Left lung (tissue), 4 donors: ENCODE measurements at regions not wholly inside any gene's neighbourhood (a gene's known extent, or its start where the extent isn't known, plus 50 kb on each side); places are given as distances from the start of the nearest gene placed in this dataset.
A peak's percentile ranks its signal among the peaks of the same experiment; 100 is the strongest.

Experiments used
- ATAC-seq: fragments of 200-7000 bp; cut with Tn5 transposase; one replicate; pipeline ENCODE4 v1.9.1; 2020; ENCODE audit warnings: moderate library complexity
- DNase-seq, 4 donors: peaks; one replicate each; pipeline ENCODE4 v3.0.0-alpha.2; 2013 to 2020
- H3K27ac ChIP-seq, 2 donors: fragments of 200-600 bp; sonication (generic) in 1 of 2; one replicate each; pipeline versions ENCODE4 v1.5.0 to v1.8.0; 2020 to 2021
- H3K27me3 ChIP-seq, 2 donors: fragments of 200-600 bp; sonication (generic) in 1 of 2; one replicate each; pipeline versions ENCODE4 v1.5.0 to v1.8.0; 2020 to 2021
- H3K36me3 ChIP-seq, 2 donors: fragments of 200-600 bp; sonication (generic) in 1 of 2; one replicate each; pipeline versions ENCODE4 v1.5.0 to v1.8.0; 2020 to 2021
- H3K4me1 ChIP-seq, 2 donors: fragments of 200-600 bp; one replicate each; pipeline ENCODE4 v1.8.0; 2021
- H3K4me3 ChIP-seq, 2 donors: fragments of 200-600 bp; sonication (generic) in 1 of 2; one replicate each; pipeline versions ENCODE4 v1.5.0 to v1.8.0; 2020 to 2021; ENCODE audit warnings: mild to moderate bottlenecking in 1 of 2
- H3K9me3 ChIP-seq, 2 donors: fragments of 200-600 bp; sonication (generic) in 1 of 2; one replicate each; pipeline versions ENCODE4 v1.5.0 to v1.8.0; 2020 to 2021
- intact Hi-C, 2 donors: fragments of 100-400 bp; cut with DNase I; formaldehyde crosslinking; loops; one replicate each; pipeline versions ENCODE4 v1.11.2 to v1.14.2; 2022
- TF ChIP-seq, protein P1 (sequence below), 2 donors: fragments of 200-600 bp; sonication (generic) in 1 of 2; IDR thresholded peaks; one replicate each; pipeline versions ENCODE4 v1.5.0 to v1.8.0; 2021; ENCODE audit warnings: antibody characterized with exemption in 2 of 2
- donor health status: DM: no; HTN: yes; CAD: no.
- donor health status: DM: no; HTN: no; CAD: no.

GRCh38 chr10:81386817-81387216 is 488.2 kb upstream of the NRG3 start:
- no peak for DNase-seq
- no peaks in the 10 kb centered on the region for H3K9me3 ChIP-seq
- no peak overlapping the region for H3K27ac ChIP-seq
- TF ChIP-seq, protein P1, sequence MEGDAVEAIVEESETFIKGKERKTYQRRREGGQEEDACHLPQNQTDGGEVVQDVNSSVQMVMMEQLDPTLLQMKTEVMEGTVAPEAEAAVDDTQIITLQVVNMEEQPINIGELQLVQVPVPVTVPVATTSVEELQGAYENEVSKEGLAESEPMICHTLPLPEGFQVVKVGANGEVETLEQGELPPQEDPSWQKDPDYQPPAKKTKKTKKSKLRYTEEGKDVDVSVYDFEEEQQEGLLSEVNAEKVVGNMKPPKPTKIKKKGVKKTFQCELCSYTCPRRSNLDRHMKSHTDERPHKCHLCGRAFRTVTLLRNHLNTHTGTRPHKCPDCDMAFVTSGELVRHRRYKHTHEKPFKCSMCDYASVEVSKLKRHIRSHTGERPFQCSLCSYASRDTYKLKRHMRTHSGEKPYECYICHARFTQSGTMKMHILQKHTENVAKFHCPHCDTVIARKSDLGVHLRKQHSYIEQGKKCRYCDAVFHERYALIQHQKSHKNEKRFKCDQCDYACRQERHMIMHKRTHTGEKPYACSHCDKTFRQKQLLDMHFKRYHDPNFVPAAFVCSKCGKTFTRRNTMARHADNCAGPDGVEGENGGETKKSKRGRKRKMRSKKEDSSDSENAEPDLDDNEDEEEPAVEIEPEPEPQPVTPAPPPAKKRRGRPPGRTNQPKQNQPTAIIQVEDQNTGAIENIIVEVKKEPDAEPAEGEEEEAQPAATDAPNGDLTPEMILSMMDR (IDR thresholded peaks at IDR 0.05) = no peak
- intact Hi-C loops = no loop called here
- no peak overlapping the region for H3K4me3 ChIP-seq
- H3K27me3 ChIP-seq = no peaks in the 10 kb centered on the region
- no peak for ATAC-seq
- no peaks in the 10 kb centered on the region for H3K4me1 ChIP-seq
- H3K36me3 ChIP-seq = no peaks in the 10 kb centered on the region

GRCh38 chr10:81403451-81403850 is 471.5 kb upstream of the NRG3 start:
- DNase-seq (no peak), ATAC-seq (no peak)
- Histone ChIP-seq H3K4me3 (no peak overlapping the region), H3K27me3 (no peaks in the 10 kb centered on the region), H3K4me1 (no peaks in the 10 kb centered on the region), H3K27ac (no peak overlapping the region), H3K36me3 (no peaks in the 10 kb centered on the region), H3K9me3 (no peaks in the 10 kb centered on the region)
- intact Hi-C loops = no loop called here
- TF ChIP-seq, protein P1 (IDR thresholded peaks at IDR 0.05) = no peak

DNA sequence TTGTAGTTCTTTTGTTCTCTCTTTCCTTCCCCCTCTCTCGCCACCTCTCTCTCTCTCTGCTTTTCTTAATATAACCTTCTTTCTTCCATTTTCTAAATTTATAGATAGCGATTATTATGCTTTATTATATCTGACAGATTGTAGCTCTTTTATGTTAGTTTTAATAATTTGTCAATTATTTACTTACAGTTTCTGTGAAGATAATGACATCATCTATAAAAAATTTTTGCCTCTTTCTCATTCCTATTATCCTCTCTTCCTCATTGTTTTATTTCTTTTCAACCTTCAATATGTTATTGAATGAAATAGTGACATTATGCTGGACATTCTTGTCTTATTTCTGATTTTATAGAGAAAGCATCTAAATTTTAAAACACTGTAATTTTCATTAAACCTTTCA is 469.6 kb upstream of the NRG3 start:
- Histone ChIP-seq H3K36me3 (no peaks in the 10 kb centered on the region), H3K4me1 (no peaks in the 10 kb centered on the region), H3K9me3 (no peaks in the 10 kb centered on the region), H3K27me3 (no peaks in the 10 kb centered on the region), H3K4me3 (no peak overlapping the region), H3K27ac (no peak overlapping the region)
- TF ChIP-seq, protein P1 (IDR thresholded peaks at IDR 0.05) = no peak
- ATAC-seq (no peak), DNase-seq (no peak)
- intact Hi-C loops = no loop called here

DNA sequence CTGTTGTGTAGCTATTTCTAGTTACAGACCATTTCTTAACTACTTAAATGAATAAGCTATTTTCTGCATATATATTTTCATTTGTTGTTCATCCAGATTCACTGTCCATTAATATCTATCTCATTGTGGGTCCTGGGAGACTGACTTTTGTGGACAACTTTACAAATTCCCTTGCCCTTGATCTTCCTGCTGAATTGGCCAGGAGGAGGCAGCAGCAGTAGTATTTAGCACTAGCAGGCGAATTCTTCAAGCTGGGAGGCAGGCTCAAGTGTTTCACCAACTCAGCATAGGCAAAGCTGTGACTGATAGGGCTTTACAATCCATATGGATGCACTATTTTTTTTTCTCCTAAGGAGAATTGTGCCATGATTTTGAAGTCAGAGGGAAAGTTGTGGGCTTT is 461.0 kb upstream of the NRG3 start:
- no peaks in the 10 kb centered on the region for H3K36me3 ChIP-seq
- no peaks in the 10 kb centered on the region for H3K27me3 ChIP-seq
- no peaks in the 10 kb centered on the region for H3K9me3 ChIP-seq
- H3K4me3 ChIP-seq = no peak overlapping the region
- no peak overlapping the region for H3K27ac ChIP-seq
- no peaks in the 10 kb centered on the region for H3K4me1 ChIP-seq
- ATAC-seq = peak; percentile 29
- TF ChIP-seq, protein P1 (IDR thresholded peaks at IDR 0.05) = no peak
- DNase-seq = peak in 1 of 4 donors; percentile 7
- intact Hi-C loops = no loop called here

DNA sequence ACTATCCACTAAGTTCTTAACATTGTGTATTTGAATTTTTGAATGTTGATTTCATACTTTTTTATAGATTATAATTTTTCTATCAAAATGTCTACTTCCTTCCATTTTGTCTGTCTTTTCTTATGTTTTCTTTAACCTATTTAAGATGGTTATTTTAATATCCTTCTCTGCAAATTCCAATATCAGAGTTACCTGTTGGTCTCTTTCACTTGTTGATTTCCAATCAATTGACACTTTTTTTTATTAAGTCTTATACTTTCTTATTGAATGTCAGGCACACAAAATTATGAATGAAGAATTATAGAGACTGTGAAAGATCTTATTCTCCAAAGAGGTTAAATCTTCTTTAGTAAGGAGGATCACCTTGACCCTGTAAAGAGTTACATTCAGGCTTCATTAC is 448.3 kb upstream of the NRG3 start:
- Histone ChIP-seq H3K27me3 (no peaks in the 10 kb centered on the region), H3K27ac (no peak overlapping the region), H3K4me3 (no peak overlapping the region), H3K4me1 (no peaks in the 10 kb centered on the region), H3K36me3 (no peaks in the 10 kb centered on the region), H3K9me3 (no peaks in the 10 kb centered on the region)
- DNase-seq (no peak), ATAC-seq (no peak)
- intact Hi-C loops = no loop called here
- TF ChIP-seq, protein P1 (IDR thresholded peaks at IDR 0.05) = no peak
